GM23338 (cell line): ENCODE measurements at regions not wholly inside any gene's neighbourhood (a gene's known extent, or its start where the extent isn't known, plus 50 kb on each side); places are given as distances from the start of the nearest gene placed in this dataset.

Experiments
- CREB1 ChIP-seq: fragments of 250-450 bp; sonication (Bioruptor Pico); IDR thresholded peaks from 2 replicates; pipeline ENCODE4 v1.5.0; 2020; ENCODE audit warnings: low read depth, mild to moderate bottlenecking, moderate library complexity
- CTCF ChIP-seq, 2 experiments: fragments of 200-600 bp in 1 of 2; sonication (generic) in 1 of 2; conservative IDR thresholded peaks; 2 replicates each; pipeline versions ENCODE4 v1.5.1 to v1.6.1; 2016 to 2017; ENCODE audit warnings: antibody characterized with exemption in 2 of 2, low read depth in 2 of 2, mild to moderate bottlenecking in 2 of 2, moderate library complexity in 1 of 2
- EZH2 ChIP-seq: fragments of 200-600 bp; sonication (generic); IDR thresholded peaks from one replicate; pipeline ENCODE4 v1.8.0; 2017; ENCODE audit warnings: antibody characterized with exemption, mild to moderate bottlenecking, low read depth; ENCODE audit not compliant: unreplicated experiment
- EZH2phosphoT487 ChIP-seq: fragments of 200-600 bp; sonication (generic); IDR thresholded peaks from one replicate; pipeline ENCODE4 v1.8.1; 2018; ENCODE audit warnings: antibody characterized with exemption; ENCODE audit not compliant: unreplicated experiment
- JUNB ChIP-seq: IDR thresholded peaks from one replicate; pipeline ENCODE4 v1.6.1; 2016; ENCODE audit warnings: antibody characterized with exemption; ENCODE audit not compliant: unreplicated experiment
- NANOG ChIP-seq: IDR thresholded peaks from 2 replicates; pipeline ENCODE4 v1.6.1; 2016; ENCODE audit warnings: antibody characterized with exemption, borderline replicate concordance
- POLR2AphosphoS5 ChIP-seq: IDR thresholded peaks from 2 replicates; pipeline ENCODE4 v1.6.1; 2016; ENCODE audit warnings: antibody characterized with exemption, low read depth
- REST ChIP-seq: IDR thresholded peaks from one replicate; pipeline ENCODE4 v1.6.1; 2018; ENCODE audit warnings: antibody characterized with exemption; ENCODE audit not compliant: unreplicated experiment
- ZNF114 ChIP-seq: fragments of 250-450 bp; sonication (Bioruptor Pico); IDR thresholded peaks from 2 replicates; pipeline ENCODE4 v1.5.0; 2020; ENCODE audit warnings: mild to moderate bottlenecking, moderate library complexity
- ZNF331 ChIP-seq: fragments of 250-450 bp; sonication (Bioruptor Pico); IDR thresholded peaks from 2 replicates; pipeline ENCODE4 v1.5.0; 2020; ENCODE audit warnings: low read depth, mild to moderate bottlenecking, moderate library complexity

- TF ChIP-seq EZH2phosphoT487 (no peak), ZNF331 (CRISPR knock-in tag) (no peak), CTCF (conservative IDR thresholded peaks at IDR 0.05; ENCODE audit: low read depth in 2 of 2) (no peak), ZNF114 (CRISPR knock-in tag) (no peak), EZH2 (no peak), POLR2AphosphoS5 (no peak), JUNB (no peak), NANOG (no peak), REST (no peak), CREB1 (CRISPR knock-in tag) (no peak)
Measured at GRCh38 chr7:114822844-114823243, 99.0 kb upstream of the MDFIC start.
